GM21717 (cell line): ENCODE measurements at regions not wholly inside any gene's neighbourhood (a gene's known extent, or its start where the extent isn't known, plus 50 kb on each side); places are given as distances from the start of the nearest gene placed in this dataset.

Source experiments
- ATAC-seq: cut with Tn5 transposase; IDR thresholded peaks from one replicate; pipeline ENCODE4 v1.9.1; 2021; ENCODE audit warnings: mild to moderate bottlenecking, moderate library complexity; ENCODE audit not compliant: unreplicated experiment

- ATAC-seq = no peak
Measured at GRCh38 chr5:143870362-143870761, 58.4 kb downstream of the HMHB1 start.

- no peak for ATAC-seq
Measured at GRCh38 chr5:143870871-143871632, 59.1 kb downstream of the HMHB1 start.

- ATAC-seq = no peak
Measured at GRCh38 chr5:143871672-143872071, 59.7 kb downstream of the HMHB1 start.

- ATAC-seq = no peak
Measured at GRCh38 chr5:143874312-143874711, 62.4 kb downstream of the HMHB1 start.

GRCh38 chr5:143877196-143877595 lies 65.2 kb downstream of the HMHB1 start:
- ATAC-seq = no peak

GRCh38 chr5:143878430-143878829 lies 66.5 kb downstream of the HMHB1 start:
- ATAC-seq = no peak

- no peak for ATAC-seq
Measured at GRCh38 chr5:143879646-143880045, 67.7 kb downstream of the HMHB1 start.

- ATAC-seq = no peak
Measured at GRCh38 chr5:143880178-143880577, 68.2 kb downstream of the HMHB1 start.

- no peak for ATAC-seq
Measured at GRCh38 chr5:143882520-143882919, 70.6 kb downstream of the HMHB1 start.

GRCh38 chr5:143886096-143886495 lies 74.1 kb downstream of the HMHB1 start:
- ATAC-seq = no peak

GRCh38 chr5:143886651-143887638 lies 75.0 kb downstream of the HMHB1 start:
- no peak for ATAC-seq

GRCh38 chr5:143887903-143888665 lies 76.1 kb downstream of the HMHB1 start:
- ATAC-seq = no peak

- no peak for ATAC-seq
Measured at GRCh38 chr5:143888912-143889311, 77.0 kb downstream of the HMHB1 start.

GRCh38 chr5:143889986-143890385 lies 78.0 kb downstream of the HMHB1 start:
- ATAC-seq = no peak

- ATAC-seq = no peak
Measured at GRCh38 chr5:143890487-143890886, 78.5 kb downstream of the HMHB1 start.

- no peak for ATAC-seq
Measured at GRCh38 chr5:143892271-143892670, 80.3 kb downstream of the HMHB1 start.

GRCh38 chr5:143892908-143893307 lies 80.9 kb downstream of the HMHB1 start:
- no peak for ATAC-seq

GRCh38 chr5:143893638-143894037 lies 81.7 kb downstream of the HMHB1 start:
- no peak for ATAC-seq

- no peak for ATAC-seq
Measured at GRCh38 chr5:143896516-143896915, 84.6 kb downstream of the HMHB1 start.

GRCh38 chr5:143896966-143897365 lies 85.0 kb downstream of the HMHB1 start:
- no peak for ATAC-seq

- no peak for ATAC-seq
Measured at GRCh38 chr5:143898381-143898780, 86.4 kb downstream of the HMHB1 start.
